Prostate gland (tissue), 2 donors: ENCODE measurements at regions not wholly inside any gene's neighbourhood (a gene's known extent, or its start where the extent isn't known, plus 50 kb on each side); places are given as distances from the start of the nearest gene placed in this dataset.
A peak's percentile ranks its signal among the peaks of the same experiment; 100 is the strongest.

Experiments used
- DNase-seq: peaks from one replicate; pipeline ENCODE4 v3.0.0-alpha.2; 2019; ENCODE audit warnings: low spot score
- H3K27ac ChIP-seq, 2 donors: fragments of 200-600 bp; sonication (generic); 2 replicates each; pipeline ENCODE4 v1.5.1; 2017 to 2019
- H3K27me3 ChIP-seq: fragments of 200-600 bp; sonication (generic); replicated peaks from 2 replicates; pipeline ENCODE4 v1.5.1; 2019; ENCODE audit not compliant: insufficient read depth
- H3K36me3 ChIP-seq, 2 donors: fragments of 200-600 bp; sonication (generic); 1 replicate in 1 of 2; 2 replicates in 1 of 2; pipeline versions ENCODE4 v1.5.1 to v1.8.1; 2017 to 2019
- H3K4me1 ChIP-seq: fragments of 200-600 bp; sonication (generic); replicated peaks from 2 replicates; pipeline ENCODE4 v1.5.1; 2019
- H3K4me3 ChIP-seq, 2 donors: fragments of 200-600 bp; sonication (generic); 2 replicates each; pipeline ENCODE4 v1.5.1; 2017 to 2019
- H3K9me3 ChIP-seq: fragments of 200-600 bp; sonication (generic); 2 replicates; pipeline ENCODE4 v1.5.1; 2017
- CTCF ChIP-seq, 4 experiments: fragments of 200-600 bp in 2 of 4; fragments of 450-650 bp in 2 of 4; sonication (generic) in 2 of 4; IDR thresholded peaks; 1 replicate in 3 of 4; 2 replicates in 1 of 4; pipeline ENCODE4 v1.5.1; 2016 to 2019; ENCODE audit warnings: antibody characterized with exemption in 4 of 4, mild to moderate bottlenecking in 2 of 4, moderate library complexity in 2 of 4
- POLR2A ChIP-seq: fragments of 450-650 bp; IDR thresholded peaks from one replicate; pipeline ENCODE4 v1.6.1; 2016; ENCODE audit warnings: antibody characterized with exemption, mild to moderate bottlenecking
- POLR2AphosphoS5 ChIP-seq: sonication (generic); formaldehyde crosslinking; IDR thresholded peaks from one replicate; pipeline ENCODE4 v1.6.1; 2017; ENCODE audit warnings: antibody characterized with exemption
- WGBS: methylation state at CpG from one replicate; pipeline ENCODE4 v1.1.5; 2018; 5-methylcytosine and 5-hydroxymethylcytosine counted together
- intact Hi-C: fragments of 100-400 bp; cut with DNase I; formaldehyde crosslinking; loops from one replicate; pipeline ENCODE4 v1.14.2; 2022

GRCh38 chr9:88808761-88809354 is 182.4 kb upstream of the S1PR3 start:
- DNase-seq: no peak
- no peak overlapping the region for H3K4me3 ChIP-seq
- no peaks in the 10 kb centered on the region for H3K4me1 ChIP-seq
- H3K27me3 ChIP-seq: no peaks in the 10 kb centered on the region
- H3K9me3 ChIP-seq: no peaks in the 10 kb centered on the region
- 78% methylated on average over 4 of the region's 5 CpGs for WGBS
- H3K27ac ChIP-seq: no peak overlapping the region
- intact Hi-C loops: no loop called here
- H3K36me3 ChIP-seq: no peaks in the 10 kb centered on the region
- TF ChIP-seq POLR2AphosphoS5: no peak
- TF ChIP-seq POLR2A: no peak
- TF ChIP-seq CTCF (IDR thresholded peaks at IDR 0.05): no peak

- no peaks in the 10 kb centered on the region for H3K36me3 ChIP-seq
- H3K27ac ChIP-seq: peak overlapping the region in 1 of 2 donors; percentile 21
- no peaks in the 10 kb centered on the region for H3K4me1 ChIP-seq
- TF ChIP-seq POLR2A: no peak
- no peak for TF ChIP-seq POLR2AphosphoS5
- TF ChIP-seq CTCF (IDR thresholded peaks at IDR 0.05): no peak
- intact Hi-C loops: loop anchor here (10.0 kb wide), 3 partner anchors 65 to 205 kb away; partner anchors contain the start of gene S1PR3
- no peaks in the 10 kb centered on the region for H3K9me3 ChIP-seq
- 53% methylated on average over 9 of the region's 9 CpGs for WGBS
- DNase-seq: no peak
- H3K27me3 ChIP-seq: no peaks in the 10 kb centered on the region
- H3K4me3 ChIP-seq: no peak overlapping the region
Observed at GRCh38 chr9:88809355-88810161, 181.7 kb upstream of the S1PR3 start.

- no peak for DNase-seq
- Histone ChIP-seq H3K27me3 (no peaks in the 10 kb centered on the region), H3K36me3 (no peaks in the 10 kb centered on the region), H3K9me3 (no peaks in the 10 kb centered on the region), H3K27ac (no peak overlapping the region), H3K4me1 (no peaks in the 10 kb centered on the region), H3K4me3 (no peak overlapping the region)
- 89% methylated on average over 2 of the region's 2 CpGs for whole genome bisulfite sequencing
- TF ChIP-seq POLR2AphosphoS5 (no peak), POLR2A (no peak), CTCF (IDR thresholded peaks at IDR 0.05) (no peak)
- intact Hi-C loops: loop anchor here (10.0 kb wide), 3 partner anchors 66 to 206 kb away; partner anchors contain the start of gene S1PR3
Observed at GRCh38 chr9:88810826-88811225, 180.4 kb upstream of the S1PR3 start.

GRCh38 chr9:88811511-88811910 is 179.8 kb upstream of the S1PR3 start:
- 96% methylated on average over 7 of the region's 7 CpGs for WGBS
- no peak overlapping the region for H3K4me3 ChIP-seq
- intact Hi-C loops: loop anchor here (10.0 kb wide), 3 partner anchors 67 to 207 kb away; partner anchors contain the start of gene S1PR3
- no peak for TF ChIP-seq CTCF (IDR thresholded peaks at IDR 0.05)
- TF ChIP-seq POLR2A: no peak
- TF ChIP-seq POLR2AphosphoS5: no peak
- no peak for DNase-seq
- H3K36me3 ChIP-seq: no peaks in the 10 kb centered on the region
- H3K4me1 ChIP-seq: no peaks in the 10 kb centered on the region
- no peaks in the 10 kb centered on the region for H3K27me3 ChIP-seq
- no peak overlapping the region for H3K27ac ChIP-seq
- H3K9me3 ChIP-seq: no peaks in the 10 kb centered on the region
